K562 (cell line): ENCODE measurements at regions not wholly inside any gene's neighbourhood (a gene's known extent, or its start where the extent isn't known, plus 50 kb on each side); places are given as distances from the start of the nearest gene placed in this dataset.

Experiments
- CBFB ChIP-seq: sonication (generic); formaldehyde crosslinking; IDR thresholded peaks from 2 replicates; pipeline ENCODE4 v1.4.0; 2020; ENCODE audit warnings: mild to moderate bottlenecking, missing genetic modification reagents
- POLR2A ChIP-seq: fragments of 450-650 bp; conservative IDR thresholded peaks from 2 replicates; pipeline ENCODE4 v1.6.1; 2016
- POLR2G ChIP-seq: fragments of 200-400 bp; formaldehyde crosslinking; IDR thresholded peaks from 2 replicates; pipeline ENCODE4 v1.6.1; 2017; ENCODE audit warnings: low read depth, mild to moderate bottlenecking, antibody characterized with exemption, low read length, moderate library complexity
- TF ChIP-seq, protein P1 (sequence below), 3 experiments: fragments of 200-800 bp in 1 of 3; fragments of 250-450 bp in 1 of 3; fragments of 450-650 bp in 1 of 3; sonication (Bioruptor Pico) in 1 of 3; sonication (Bioruptor generic) in 1 of 3; formaldehyde crosslinking in 1 of 3; IDR thresholded peaks; 2 replicates each; pipeline versions ENCODE4 v1.6.1 to v1.8.0; 2016 to 2022; ENCODE audit warnings: mild to moderate bottlenecking in 2 of 3, missing genetic modification characterization in 2 of 3, missing compliant biosample characterization in 1 of 3, moderate library complexity in 1 of 3
- TF ChIP-seq, protein P2 (sequence below): sonication (generic); formaldehyde crosslinking; IDR thresholded peaks from 2 replicates; pipeline ENCODE4 v1.5.0; 2020; ENCODE audit warnings: missing genetic modification reagents

DNA sequence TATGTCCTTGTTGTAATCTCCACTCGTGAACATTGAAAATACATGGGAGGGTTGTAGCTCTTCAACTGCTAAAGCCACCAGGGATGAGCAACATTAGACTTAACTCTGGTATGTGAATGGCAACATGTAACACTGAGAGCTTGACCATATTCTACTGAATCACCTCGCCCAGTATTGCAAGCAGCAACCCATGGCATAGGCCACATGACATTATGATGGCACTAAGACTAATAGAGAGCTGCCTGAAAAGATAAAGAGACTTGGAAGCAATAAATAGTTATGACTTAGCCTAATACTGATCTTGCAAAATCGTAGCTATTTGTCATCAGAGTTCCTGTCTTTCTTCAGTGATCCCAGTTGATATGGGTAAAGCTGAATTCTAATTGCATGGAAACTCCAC lies 108.4 kb upstream of the NREP start:
- TF ChIP-seq CBFB (CRISPR knock-in tag) (no peak), POLR2G (no peak), POLR2A (no peak)
- TF ChIP-seq, protein P1, sequence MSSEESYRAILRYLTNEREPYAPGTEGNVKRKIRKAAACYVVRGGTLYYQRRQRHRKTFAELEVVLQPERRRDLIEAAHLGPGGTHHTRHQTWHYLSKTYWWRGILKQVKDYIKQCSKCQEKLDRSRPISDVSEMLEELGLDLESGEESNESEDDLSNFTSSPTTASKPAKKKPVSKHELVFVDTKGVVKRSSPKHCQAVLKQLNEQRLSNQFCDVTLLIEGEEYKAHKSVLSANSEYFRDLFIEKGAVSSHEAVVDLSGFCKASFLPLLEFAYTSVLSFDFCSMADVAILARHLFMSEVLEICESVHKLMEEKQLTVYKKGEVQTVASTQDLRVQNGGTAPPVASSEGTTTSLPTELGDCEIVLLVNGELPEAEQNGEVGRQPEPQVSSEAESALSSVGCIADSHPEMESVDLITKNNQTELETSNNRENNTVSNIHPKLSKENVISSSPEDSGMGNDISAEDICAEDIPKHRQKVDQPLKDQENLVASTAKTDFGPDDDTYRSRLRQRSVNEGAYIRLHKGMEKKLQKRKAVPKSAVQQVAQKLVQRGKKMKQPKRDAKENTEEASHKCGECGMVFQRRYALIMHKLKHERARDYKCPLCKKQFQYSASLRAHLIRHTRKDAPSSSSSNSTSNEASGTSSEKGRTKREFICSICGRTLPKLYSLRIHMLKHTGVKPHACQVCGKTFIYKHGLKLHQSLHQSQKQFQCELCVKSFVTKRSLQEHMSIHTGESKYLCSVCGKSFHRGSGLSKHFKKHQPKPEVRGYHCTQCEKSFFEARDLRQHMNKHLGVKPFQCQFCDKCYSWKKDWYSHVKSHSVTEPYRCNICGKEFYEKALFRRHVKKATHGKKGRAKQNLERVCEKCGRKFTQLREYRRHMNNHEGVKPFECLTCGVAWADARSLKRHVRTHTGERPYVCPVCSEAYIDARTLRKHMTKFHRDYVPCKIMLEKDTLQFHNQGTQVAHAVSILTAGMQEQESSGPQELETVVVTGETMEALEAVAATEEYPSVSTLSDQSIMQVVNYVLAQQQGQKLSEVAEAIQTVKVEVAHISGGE (CRISPR knock-in tag; IDR thresholded peaks at IDR 0.05): no peak
- TF ChIP-seq, protein P2, sequence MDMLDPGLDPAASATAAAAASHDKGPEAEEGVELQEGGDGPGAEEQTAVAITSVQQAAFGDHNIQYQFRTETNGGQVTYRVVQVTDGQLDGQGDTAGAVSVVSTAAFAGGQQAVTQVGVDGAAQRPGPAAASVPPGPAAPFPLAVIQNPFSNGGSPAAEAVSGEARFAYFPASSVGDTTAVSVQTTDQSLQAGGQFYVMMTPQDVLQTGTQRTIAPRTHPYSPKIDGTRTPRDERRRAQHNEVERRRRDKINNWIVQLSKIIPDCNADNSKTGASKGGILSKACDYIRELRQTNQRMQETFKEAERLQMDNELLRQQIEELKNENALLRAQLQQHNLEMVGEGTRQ: no peak
